GM21576 (cell line): ENCODE measurements at regions not wholly inside any gene's neighbourhood (a gene's known extent, or its start where the extent isn't known, plus 50 kb on each side); places are given as distances from the start of the nearest gene placed in this dataset.

Source experiments
- ATAC-seq: cut with Tn5 transposase; IDR thresholded peaks from one replicate; pipeline ENCODE4 v1.9.1; 2021; ENCODE audit warnings: mild to moderate bottlenecking, moderate library complexity; ENCODE audit not compliant: unreplicated experiment

GRCh38 chr12:118748478-118749380, 232.6 kb upstream of the SRRM4 start:
- no peak for ATAC-seq

GRCh38 chr12:118749646-118750045, 231.7 kb upstream of the SRRM4 start:
- ATAC-seq = no peak

GRCh38 chr12:118750666-118751065, 230.7 kb upstream of the SRRM4 start:
- ATAC-seq = no peak

- ATAC-seq = no peak
Measured at GRCh38 chr12:118751355-118751754, 230.0 kb upstream of the SRRM4 start.

- ATAC-seq = no peak
Measured at GRCh38 chr12:118760623-118761022, 220.7 kb upstream of the SRRM4 start.

- no peak for ATAC-seq
Measured at GRCh38 chr12:118763234-118763633, 218.1 kb upstream of the SRRM4 start.

- no peak for ATAC-seq
Measured at GRCh38 chr12:118773956-118774723, 207.2 kb upstream of the SRRM4 start.

GRCh38 chr12:118777504-118777903, 203.8 kb upstream of the SRRM4 start:
- ATAC-seq = no peak

- ATAC-seq = no peak
Measured at GRCh38 chr12:118778077-118778476, 203.3 kb upstream of the SRRM4 start.

- no peak for ATAC-seq
Measured at GRCh38 chr12:118780939-118781338, 200.4 kb upstream of the SRRM4 start.

GRCh38 chr12:118781692-118782091, 199.6 kb upstream of the SRRM4 start:
- no peak for ATAC-seq

- no peak for ATAC-seq
Measured at GRCh38 chr12:118783703-118784102, 197.6 kb upstream of the SRRM4 start.

- ATAC-seq = no peak
Measured at GRCh38 chr12:118790578-118790977, 190.8 kb upstream of the SRRM4 start.

- ATAC-seq = no peak
Measured at GRCh38 chr12:118813778-118814357, 167.5 kb upstream of the SRRM4 start.

GRCh38 chr12:118816296-118816695, 165.0 kb upstream of the SRRM4 start:
- no peak for ATAC-seq

- no peak for ATAC-seq
Measured at GRCh38 chr12:118821386-118821925, 159.9 kb upstream of the SRRM4 start.

- ATAC-seq = no peak
Measured at GRCh38 chr12:118822512-118822911, 158.8 kb upstream of the SRRM4 start.

GRCh38 chr12:118827047-118827446, 154.3 kb upstream of the SRRM4 start:
- ATAC-seq = no peak

- ATAC-seq = no peak
Measured at GRCh38 chr12:118827606-118828005, 153.7 kb upstream of the SRRM4 start.

GRCh38 chr12:118830296-118830695, 151.0 kb upstream of the SRRM4 start:
- no peak for ATAC-seq

GRCh38 chr12:118835926-118836325, 145.4 kb upstream of the SRRM4 start:
- ATAC-seq = no peak
